Inferior parietal cortex (tissue), 1 donor: ENCODE measurements at regions not wholly inside any gene's neighbourhood (a gene's known extent, or its start where the extent isn't known, plus 50 kb on each side); places are given as distances from the start of the nearest gene placed in this dataset.

Experiments used
- DNase-seq: peaks from one replicate; pipeline ENCODE4 v3.0.0-alpha.2; 2016; ENCODE audit errors: extremely low spot score

- DNase-seq: no peak
Observed at GRCh38 chr18:75533950-75534349, 106.4 kb upstream of the SMIM21 start.

DNA sequence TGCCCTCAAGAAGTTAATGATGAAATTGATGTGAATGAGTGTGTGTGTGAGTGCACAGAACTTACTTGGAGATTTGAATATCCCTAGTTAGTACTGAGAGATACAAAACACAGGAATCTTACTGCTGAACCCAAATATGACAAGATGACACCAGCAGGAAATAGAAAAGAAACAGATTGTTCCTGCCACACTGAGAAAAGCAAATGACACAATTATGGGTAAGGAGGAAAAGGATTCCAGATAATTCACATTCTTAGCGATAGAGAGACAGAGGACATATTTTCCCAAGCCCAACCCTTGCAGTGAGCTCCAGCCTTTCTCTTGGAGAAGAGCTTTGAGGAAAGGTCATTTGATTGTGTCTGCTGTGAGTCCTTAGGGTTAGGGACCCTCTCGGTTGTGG lies 105.7 kb upstream of the SMIM21 start:
- peak; percentile 14 for DNase-seq

GRCh38 chr18:75531851-75532459 lies 104.5 kb upstream of the SMIM21 start:
- DNase-seq: no peak

DNA sequence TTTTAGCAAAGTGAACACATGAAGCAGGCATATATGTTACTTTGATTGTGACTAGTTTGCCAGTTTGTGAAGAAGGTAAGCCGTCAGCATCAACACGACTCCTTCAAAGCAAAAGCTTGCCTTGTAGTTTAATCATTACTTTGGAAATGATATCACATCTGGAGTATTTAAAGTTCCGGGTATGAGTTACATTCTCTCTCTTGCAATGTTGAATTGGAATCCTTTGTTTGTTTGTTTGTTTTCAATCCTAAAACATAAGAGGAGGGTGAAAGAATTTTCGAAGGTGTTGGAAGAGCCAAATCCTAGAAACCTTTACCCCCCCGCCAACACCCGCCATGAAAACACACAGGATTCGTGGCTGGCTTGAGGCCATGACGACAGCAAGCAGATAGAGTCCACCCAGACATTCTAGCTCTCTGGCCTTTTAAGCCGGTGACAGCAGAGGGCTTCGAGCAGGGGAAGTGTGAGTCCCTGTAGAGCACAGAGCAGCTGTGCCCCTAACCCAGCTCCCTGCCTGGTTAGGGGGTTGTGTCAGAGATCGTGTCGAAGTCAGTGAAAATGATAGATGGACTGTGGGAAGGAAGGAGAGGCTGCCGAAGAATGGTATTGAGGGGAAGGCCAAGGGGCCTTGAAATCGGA lies 103.8 kb upstream of the SMIM21 start:
- no peak for DNase-seq

DNA sequence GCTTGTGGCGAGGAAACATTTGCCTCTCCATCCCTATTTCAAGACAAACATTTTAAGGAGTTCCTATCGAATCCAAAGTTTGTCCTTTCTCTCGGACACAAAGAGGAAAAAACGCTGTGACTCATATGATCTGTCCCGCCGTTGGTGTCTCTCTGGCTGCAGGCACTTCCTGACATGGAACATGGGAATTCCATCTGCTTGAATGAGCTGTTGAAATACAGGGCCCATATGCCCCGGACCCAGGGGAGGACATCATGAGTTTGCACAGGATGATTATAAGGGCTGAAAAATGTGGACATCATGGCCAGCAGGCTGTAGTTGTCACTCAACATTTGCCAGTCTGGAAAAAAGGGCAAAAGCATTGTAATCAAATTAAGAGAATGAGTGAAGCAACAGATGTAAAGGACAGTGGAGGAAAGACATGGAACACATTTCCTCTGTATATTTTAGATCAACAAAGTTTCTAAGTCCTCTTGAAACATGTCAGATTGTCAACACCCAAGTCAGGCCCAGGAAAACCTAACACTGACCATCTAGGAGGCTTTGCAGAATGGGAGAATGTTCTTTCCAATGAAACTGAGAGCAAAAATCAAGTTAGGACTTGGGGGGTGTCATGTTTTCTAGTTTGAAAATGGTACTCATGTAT lies 103.2 kb upstream of the SMIM21 start:
- no peak for DNase-seq

GRCh38 chr18:75530118-75530517 lies 102.6 kb upstream of the SMIM21 start:
- DNase-seq: no peak

DNA sequence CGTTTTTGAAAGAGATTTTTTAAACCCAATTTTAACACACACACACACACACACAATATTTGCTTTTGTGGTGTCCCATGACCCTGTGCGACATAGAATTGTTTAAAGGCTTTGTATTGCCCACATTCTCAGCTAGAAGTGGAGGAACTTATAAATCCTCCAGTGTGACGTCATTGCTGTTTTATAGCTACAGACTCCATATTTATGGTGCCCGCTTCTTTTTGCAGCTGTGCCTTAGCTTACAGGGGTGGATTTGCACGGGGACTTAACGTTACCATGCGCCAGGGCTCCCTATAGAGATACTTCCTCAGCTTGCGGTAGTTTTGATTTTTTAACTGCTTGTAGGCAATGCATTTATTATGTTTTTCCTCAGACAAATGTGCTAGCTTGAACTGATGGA lies 101.9 kb upstream of the SMIM21 start:
- no peak for DNase-seq

GRCh38 chr18:75527848-75528685 lies 100.6 kb upstream of the SMIM21 start:
- DNase-seq: peak; percentile 36

DNA sequence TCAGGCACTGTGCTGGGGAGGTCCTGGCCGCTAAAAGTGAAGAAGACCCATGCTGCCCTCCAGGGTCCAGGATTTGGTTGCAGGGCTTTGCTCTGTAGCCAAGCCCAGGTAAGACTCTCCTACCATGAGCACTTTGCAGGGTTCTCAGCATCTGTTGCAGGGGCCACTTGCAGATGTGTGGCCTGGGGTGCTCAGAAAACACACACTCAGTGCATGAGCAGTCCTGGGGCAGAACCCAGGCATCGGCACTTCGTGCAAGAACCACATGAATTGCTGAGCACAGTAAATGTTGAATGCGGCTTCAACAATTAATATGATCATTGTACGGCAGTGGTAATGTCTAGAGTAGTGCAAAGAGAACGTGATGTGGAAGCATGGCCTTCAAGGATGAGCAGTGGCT lies 98.5 kb upstream of the SMIM21 start:
- no peak for DNase-seq

- DNase-seq: no peak
Observed at GRCh38 chr18:75525331-75525730, 97.8 kb upstream of the SMIM21 start.

DNA sequence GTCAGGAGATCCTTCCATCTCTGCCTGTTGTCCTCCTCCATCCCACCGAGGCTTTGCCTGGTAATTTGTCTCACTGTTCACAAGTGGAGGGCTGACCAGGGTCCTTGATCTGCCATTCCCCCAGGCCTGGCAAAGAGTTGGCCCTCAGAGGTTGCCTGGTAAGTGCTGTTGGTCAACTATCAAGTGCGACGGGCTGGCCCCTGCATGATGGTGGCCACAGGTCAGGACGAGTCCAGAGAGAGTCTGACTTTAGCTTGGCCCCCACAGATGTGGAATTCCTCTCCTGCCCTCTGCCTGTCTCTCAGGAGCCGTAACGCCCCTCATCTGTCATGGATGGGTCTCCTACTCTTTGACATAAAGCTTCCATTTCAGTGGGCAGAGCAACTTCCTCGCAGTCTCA lies 97.3 kb upstream of the SMIM21 start:
- DNase-seq: no peak

DNA sequence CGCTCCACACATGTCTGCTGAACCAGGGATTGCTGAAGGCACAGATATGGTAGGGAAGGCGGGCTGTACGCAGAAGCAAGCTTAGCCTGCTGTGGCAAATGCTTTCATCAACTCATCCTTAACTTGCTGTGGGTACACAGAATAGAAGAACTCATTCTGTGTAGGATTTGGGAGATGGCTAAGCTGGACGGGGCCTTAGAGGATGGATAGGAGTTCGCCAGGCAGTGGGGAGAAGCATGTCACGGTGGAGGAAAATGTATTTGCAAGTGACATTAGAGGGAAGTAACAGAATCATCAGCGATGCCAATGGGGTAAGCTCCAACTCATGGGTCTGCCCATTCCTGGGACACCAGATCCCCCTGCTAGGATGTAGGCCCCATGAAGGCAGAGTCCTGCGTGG lies 96.7 kb upstream of the SMIM21 start:
- DNase-seq: no peak

DNA sequence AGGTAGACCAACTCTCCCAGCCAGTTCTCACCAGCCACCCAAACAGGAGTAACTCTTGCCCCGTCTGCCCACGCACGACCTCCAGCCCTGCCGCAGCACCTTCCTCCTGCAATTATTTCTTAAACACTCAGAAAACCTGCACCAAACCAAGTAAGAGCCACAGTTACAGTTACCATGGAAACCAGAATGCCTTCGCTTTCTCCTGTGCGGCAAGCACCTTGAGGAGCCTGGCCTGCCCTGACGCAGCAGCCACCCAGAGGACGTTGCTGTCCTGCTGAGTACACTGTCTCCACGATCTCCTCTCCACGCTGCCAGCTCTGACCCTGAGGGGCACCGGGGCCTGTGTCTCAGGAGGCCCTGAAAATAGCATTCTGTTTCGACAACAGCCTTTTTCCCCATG lies 94.3 kb upstream of the SMIM21 start:
- DNase-seq: no peak

- DNase-seq: no peak
Observed at GRCh38 chr18:75518007-75518406, 90.5 kb upstream of the SMIM21 start.

- DNase-seq: no peak
Observed at GRCh38 chr18:75517286-75517685, 89.8 kb upstream of the SMIM21 start.

GRCh38 chr18:75507636-75508035 lies 80.1 kb upstream of the SMIM21 start:
- DNase-seq: no peak

DNA sequence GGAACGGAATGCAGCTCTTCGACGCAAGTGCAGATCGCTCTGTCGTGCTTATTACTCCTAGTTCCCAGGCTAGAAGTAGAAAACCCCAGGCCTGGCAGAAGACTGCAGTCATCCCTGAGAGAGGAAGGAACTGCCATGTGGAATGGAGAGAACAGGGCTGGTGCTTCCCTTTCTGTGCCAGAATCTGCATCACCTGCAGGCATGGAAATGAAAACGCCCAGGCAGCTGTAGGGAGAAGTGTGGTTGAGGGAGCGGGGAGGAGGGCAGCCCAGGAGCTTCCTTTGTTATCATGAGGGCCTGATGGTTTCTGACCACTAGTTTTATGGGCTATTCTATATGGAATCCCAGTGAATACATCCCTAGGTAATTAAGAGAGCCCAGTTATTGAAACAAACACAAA lies 79.4 kb upstream of the SMIM21 start:
- no peak for DNase-seq

DNA sequence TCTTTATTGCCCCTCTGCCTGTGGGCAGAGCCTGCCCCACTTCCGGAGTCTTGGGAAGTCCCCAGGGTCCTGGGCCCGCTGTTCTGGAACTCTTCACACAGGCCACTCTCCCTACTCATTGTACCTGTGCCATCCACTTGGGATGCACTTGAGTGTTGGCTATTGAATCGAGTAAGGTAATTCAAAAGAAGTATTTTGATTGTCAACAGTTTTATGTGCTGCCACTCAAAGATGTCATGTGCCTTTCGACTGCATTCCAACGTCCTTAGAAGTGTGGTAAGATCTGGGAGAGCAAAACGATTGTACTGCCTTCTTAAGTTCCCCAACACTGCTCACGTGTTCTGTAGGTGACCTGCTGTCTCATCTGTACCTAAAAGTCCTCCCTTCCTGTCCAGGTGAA lies 77.0 kb upstream of the SMIM21 start:
- no peak for DNase-seq

DNA sequence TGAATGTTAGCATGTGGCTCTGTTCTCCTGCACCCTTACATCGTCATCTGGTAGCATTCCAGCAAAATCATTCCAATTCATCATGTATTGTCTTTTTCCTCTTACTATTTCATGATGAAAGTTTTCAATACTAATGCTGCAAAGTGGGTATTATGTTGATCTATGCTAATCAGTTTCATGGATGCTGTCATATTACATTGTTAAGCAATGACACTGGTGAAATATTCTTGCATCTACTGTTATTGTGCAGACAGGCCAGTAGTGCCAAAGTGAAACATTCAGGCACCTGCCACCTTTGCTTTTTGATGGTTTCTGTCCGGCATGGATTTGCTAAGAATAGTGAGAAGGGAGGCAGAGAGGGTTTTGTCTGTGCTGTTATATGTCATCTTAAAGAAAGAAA lies 76.1 kb upstream of the SMIM21 start:
- no peak for DNase-seq

DNA sequence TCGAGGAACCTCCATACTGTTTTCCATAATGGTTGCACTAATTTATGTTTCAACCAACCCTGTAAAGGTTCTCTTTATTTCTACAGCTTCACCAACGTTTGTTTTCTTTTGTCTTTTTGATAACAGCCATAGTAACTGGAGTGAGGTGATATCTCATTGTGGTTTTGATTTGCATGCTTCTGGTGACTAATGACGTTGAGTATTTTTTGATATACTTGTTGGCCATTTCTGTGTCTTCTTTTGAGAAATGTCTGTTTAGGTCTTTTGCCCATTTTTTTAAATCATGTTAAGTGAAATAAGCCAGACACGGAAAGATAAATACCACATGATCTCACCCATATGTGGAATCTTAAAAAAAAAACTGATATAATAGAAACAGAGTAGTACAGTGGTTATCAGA lies 74.8 kb upstream of the SMIM21 start:
- DNase-seq: no peak

DNA sequence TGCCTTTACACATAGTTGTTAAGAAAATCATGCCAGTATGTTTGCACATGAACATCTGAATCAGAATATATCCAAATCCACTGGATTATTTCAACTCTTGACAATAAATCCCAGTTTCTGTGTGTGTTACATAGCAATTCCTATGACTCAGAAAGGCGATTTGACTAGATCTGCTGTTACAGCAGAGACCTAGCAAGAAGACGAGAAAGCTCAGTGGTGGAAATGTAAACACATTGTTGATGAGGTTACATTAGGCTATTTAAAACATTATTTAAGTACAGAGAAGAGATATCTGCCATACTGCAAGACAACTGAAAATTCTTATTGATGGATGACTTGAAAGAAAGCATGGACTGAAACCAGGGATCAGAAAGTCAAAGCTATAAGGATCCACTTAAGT lies 73.0 kb upstream of the SMIM21 start:
- DNase-seq: no peak

DNA sequence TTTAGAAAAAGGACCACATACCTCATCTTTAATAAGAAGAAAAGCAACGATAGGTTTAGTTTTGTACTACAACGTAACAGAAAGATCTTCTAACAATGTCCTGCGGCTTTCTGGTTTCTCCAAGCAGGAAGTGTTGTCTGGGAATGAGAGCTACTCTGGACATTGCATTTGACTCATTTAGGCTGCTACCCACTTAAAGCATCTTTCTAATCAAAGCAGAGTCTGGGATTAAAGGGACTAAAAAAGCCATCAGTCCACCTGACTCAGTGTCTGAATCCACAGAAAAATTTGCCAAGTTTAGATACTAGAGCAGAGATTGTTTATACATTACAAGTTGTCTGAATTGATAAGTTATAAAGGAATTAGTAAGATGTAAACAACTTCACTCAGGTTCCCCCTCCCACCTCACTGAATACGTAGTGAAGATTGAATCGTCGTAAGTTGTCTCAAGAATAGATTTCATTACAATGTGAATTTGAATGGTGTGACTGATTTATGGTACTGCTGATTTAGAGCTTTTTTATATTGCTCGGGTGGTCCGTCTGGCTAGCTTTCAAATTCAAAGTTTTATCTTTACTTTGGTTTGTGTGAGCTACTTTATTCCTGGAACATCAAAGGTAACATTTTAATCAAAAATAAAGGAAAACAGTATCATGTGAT lies 70.2 kb upstream of the SMIM21 start:
- DNase-seq: no peak
